ENCODE measurements at regions not wholly inside any gene's neighbourhood (a gene's known extent, or its start where the extent isn't known, plus 50 kb on each side); places are given as distances from the start of the nearest gene placed in this dataset.

- no peak for TF ChIP-seq CTCF (IDR thresholded peaks at IDR 0.05; ENCODE audit: poor library complexity, severe bottlenecking)
- TF ChIP-seq POLR2AphosphoS5 (IDR thresholded peaks at IDR 0.05): no peak
- no peak for TF ChIP-seq EZH2 (IDR thresholded peaks at IDR 0.05; ENCODE audit: borderline replicate concordance, insufficient read depth, low read length, poor library complexity, severe bottlenecking)
- no peak for TF ChIP-seq REST (IDR thresholded peaks at IDR 0.05; ENCODE audit: borderline replicate concordance)
- no peak for TF ChIP-seq SMC3 (conservative IDR thresholded peaks at IDR 0.05; ENCODE audit: poor library complexity)
- TF ChIP-seq MXI1 (conservative IDR thresholded peaks at IDR 0.05; ENCODE audit: poor library complexity, severe bottlenecking): no peak
- TF ChIP-seq TAF1 (IDR thresholded peaks at IDR 0.05; ENCODE audit: low read depth): no peak
- no peak for TF ChIP-seq EP300 (conservative IDR thresholded peaks at IDR 0.05; ENCODE audit: poor library complexity, severe bottlenecking)
Measured at GRCh38 chr2:190126798-190127197, 64.3 kb upstream of the MSTN start.

All from neural cell (in vitro differentiated cells).